PFSK-1 (cell line): ENCODE measurements at regions not wholly inside any gene's neighbourhood (a gene's known extent, or its start where the extent isn't known, plus 50 kb on each side); places are given as distances from the start of the nearest gene placed in this dataset.

Experiments
- POLR2AphosphoS5 ChIP-seq: IDR thresholded peaks from 2 replicates; pipeline ENCODE4 v1.6.1; 2012; ENCODE audit warnings: low read depth, mild to moderate bottlenecking, control low read depth, low read length, moderate library complexity
- REST ChIP-seq, 2 experiments: IDR thresholded peaks; 2 replicates each; pipeline versions ENCODE4 v1.6.1 to v1.8.0; 2011 to 2012; ENCODE audit warnings: low read depth in 2 of 2, low read length in 2 of 2, control low read depth in 1 of 2, inconsistent platforms in 1 of 2, mild to moderate bottlenecking in 1 of 2, moderate library complexity in 1 of 2; ENCODE audit not compliant: insufficient read depth in 1 of 2
- TAF1 ChIP-seq: IDR thresholded peaks from 2 replicates; pipeline ENCODE4 v1.6.1; 2012; ENCODE audit warnings: low read length, control low read depth, borderline replicate concordance; ENCODE audit not compliant: insufficient read depth

- TF ChIP-seq TAF1 (no peak), POLR2AphosphoS5 (no peak), REST (IDR thresholded peaks at IDR 0.05; ENCODE audit: insufficient read depth in 1 of 2, low read depth in 2 of 2, low read length in 2 of 2) (no peak)
Observed at GRCh38 chr13:66087269-66087710, 1142.8 kb downstream of the PCDH9 start.
